ENCODE measurements at regions not wholly inside any gene's neighbourhood (a gene's known extent, or its start where the extent isn't known, plus 50 kb on each side); places are given as distances from the start of the nearest gene placed in this dataset.
"Not testable (repeated sequence)": the region's sequence is repeated elsewhere in the genome, so short reads cannot be mapped to it uniquely, and the experiment has no call there.

DNA sequence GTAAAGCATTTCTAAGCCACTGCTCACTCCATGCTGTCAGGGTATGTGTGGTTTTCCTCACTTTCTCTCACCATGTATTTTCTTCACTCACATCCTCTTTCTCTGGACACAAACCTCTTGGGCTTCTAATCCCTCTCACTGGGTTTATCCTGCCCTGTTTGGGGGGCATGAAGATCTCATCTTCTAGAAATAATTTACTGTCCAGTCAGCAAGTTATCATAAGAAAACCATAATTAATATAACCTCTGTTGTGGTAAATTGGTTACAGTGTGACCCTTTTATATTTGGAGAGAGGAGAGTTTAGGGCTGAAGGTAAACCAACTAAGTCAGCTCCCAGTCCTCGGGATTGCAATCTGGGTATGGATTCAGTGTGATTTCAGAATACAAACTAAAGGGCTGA, 213.8 kb upstream of the PROX1 start:
- DNase-seq (ENCODE audit: low spot score) (no peak), ATAC-seq (no peak)
- intact Hi-C loops (cut with DNase I), result no loop called here

GRCh38 chr1:213776969-213777368, 210.8 kb upstream of the PROX1 start:
- DNase-seq (ENCODE audit: low spot score), result no peak
- no peak for ATAC-seq
- intact Hi-C loops (cut with DNase I), result no loop called here

- intact Hi-C loops (cut with DNase I), result no loop called here
- DNase-seq (ENCODE audit: low spot score) (no peak), ATAC-seq (no peak)
These were observed 208.5 kb upstream of the PROX1 start for GRCh38 chr1:213779228-213779627.

DNA sequence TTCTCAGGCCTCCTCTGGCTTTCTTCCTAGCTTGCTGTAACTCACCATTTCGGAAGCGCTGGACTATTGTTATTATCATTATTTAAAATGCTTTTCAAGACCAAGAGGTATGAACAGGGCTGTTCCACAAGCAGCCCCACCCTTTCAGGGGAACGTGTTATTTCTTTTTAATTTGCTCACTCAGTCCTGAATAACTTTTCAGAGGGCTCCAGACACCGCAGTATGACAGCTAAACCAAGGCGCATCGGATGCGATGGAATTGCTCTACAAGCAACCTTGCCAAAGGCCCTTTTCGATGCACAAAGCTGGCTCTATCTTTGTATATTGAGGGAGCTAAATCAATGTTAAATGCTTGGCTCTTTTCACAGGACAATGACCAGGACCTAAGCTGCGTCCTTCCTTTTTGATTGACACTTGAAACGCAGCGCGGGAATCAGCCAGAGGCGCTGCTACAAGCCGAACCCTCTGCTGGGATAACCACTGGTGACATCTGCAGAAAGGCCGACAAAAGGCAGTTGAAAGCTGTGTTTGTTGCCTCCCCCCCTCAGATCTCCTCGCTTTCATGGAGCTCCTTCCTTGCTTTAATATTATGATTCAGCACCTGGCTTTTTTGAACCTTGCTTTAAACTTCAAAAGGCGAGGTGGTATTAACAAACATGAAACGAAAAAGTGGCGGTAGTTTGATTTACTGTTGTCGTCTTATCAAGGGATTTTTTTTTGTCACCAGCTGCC, 204.7 kb upstream of the PROX1 start:
- ATAC-seq, result no peak
- intact Hi-C loops (cut with DNase I), result no loop called here
- no peak for DNase-seq (ENCODE audit: low spot score)

DNA sequence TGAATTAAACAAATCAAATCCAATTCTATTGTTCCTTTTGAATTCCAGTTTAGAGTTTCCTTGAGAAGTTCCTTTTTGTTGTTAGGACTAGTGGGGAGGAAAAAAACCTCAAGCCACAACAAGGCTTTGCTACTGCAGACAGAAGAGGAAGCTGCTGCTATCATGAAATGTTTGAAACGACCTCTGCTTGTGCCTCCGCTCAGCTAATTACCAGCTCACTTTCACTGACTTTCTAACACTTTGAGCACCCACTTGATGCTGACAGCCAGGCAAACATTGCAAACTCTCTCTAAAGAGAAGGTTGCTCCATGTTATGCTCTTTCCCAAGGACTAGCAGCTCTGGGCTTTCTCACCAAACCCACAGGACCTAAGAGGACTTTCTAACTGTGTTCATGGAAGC, 203.9 kb upstream of the PROX1 start:
- DNase-seq (ENCODE audit: low spot score), result no peak
- intact Hi-C loops (cut with DNase I), result no loop called here
- ATAC-seq, result no peak

- DNase-seq (ENCODE audit: low spot score), result no peak
- no peak for ATAC-seq
- intact Hi-C loops (cut with DNase I), result no loop called here
These were observed 201.1 kb upstream of the PROX1 start for GRCh38 chr1:213786683-213787082.

DNA sequence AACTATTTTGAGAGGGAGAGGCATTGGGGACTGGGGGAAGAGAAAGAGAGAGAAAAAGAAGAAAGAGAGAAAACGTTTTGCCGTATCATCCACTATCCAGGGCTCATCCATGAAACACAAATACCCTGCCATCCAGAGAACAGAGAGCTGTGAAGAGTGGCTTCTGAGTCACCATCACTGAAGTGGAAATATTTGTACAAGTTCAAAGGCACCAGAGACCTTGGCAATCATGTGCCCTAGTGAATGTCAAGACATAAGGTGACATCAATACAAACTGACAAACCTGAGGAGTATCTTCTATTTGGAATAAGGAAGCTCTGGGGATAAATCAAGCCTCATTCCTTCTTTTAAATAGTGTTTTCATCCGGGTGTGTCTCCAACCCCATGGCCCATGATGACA, 197.2 kb upstream of the PROX1 start:
- DNase-seq (ENCODE audit: low spot score) (no peak), ATAC-seq (no peak)
- intact Hi-C loops (cut with DNase I), result no loop called here

DNA sequence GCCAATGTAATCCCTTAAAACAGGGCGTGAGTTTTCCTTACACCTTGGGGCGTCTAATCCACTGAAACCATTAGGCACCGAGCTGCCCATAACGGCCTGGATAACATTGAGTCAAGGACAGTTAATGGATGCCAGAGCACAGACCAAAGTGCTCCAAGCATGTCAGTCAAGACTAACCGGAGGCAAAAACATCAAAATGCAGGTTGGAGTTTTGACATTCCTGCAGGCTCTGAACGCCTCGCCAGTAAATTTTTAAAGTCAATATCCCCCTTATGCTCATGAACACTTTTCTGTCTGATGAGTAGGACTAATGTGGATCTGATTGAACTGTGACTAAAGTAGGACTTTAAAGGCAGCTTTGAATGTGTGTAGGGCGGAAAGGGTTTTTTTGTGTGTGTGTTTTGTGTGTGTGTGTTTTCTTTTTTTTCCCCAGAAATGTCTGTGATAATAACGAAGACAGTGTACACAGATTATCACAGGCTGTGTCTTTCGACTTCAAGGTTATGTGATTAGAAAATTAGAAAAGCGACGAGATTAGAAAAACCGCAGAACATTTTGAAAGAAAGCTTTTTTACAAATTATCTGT, 194.2 kb upstream of the PROX1 start:
- DNase-seq (ENCODE audit: low spot score), result no peak
- no peak for ATAC-seq
- intact Hi-C loops (cut with DNase I), result no loop called here

DNA sequence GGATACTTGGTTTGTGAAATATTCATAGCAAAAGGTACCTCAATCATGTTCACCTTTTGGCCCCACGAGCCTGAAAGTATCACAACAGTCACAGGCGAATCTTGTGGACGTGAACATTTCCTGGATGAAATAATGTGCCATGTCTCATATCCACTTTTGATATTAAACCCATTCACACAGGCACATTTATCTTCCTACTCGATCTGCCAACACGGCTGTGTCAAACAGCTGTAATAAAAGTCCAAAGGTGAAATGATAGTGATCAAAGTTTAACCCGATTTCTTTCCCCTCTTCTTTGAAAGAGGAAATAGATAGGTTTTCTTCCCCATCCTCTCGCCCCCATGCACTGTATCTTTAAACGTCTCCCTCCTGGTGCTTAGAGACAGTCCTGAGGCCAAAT, 191.2 kb upstream of the PROX1 start:
- DNase-seq (ENCODE audit: low spot score) (no peak), ATAC-seq (no peak)
- intact Hi-C loops (cut with DNase I), result no loop called here

- DNase-seq (ENCODE audit: low spot score); intact Hi-C loops (cut with DNase I); ATAC-seq: not testable (repeated sequence)
These were observed 179.5 kb upstream of the PROX1 start for GRCh38 chr1:213808288-213808687.

DNA sequence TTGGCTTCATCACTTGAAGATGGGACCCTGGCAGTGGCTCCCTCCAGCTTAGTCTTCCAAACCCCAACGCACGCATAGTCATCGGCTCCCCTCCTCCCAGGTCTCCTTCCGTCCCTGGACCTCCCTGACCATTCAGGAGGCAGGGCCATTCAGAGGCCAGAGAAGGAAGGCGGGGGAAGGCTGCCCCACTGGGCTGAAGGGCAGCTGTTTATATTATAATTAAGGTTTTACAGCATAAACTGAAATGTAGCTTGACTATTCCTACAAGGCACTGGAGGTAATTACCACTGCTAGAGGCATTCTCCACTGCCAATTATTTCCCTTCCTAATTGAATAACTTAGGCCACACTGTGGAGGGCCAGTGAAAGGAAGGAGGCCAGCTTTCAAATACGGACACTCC, 170.6 kb upstream of the PROX1 start:
- intact Hi-C loops (cut with DNase I), result no loop called here
- no peak for DNase-seq (ENCODE audit: low spot score)
- ATAC-seq, result no peak

GRCh38 chr1:213820362-213821149, 167.2 kb upstream of the PROX1 start:
- DNase-seq (ENCODE audit: low spot score), result no peak
- ATAC-seq, result no peak
- intact Hi-C loops (cut with DNase I), result no loop called here

DNA sequence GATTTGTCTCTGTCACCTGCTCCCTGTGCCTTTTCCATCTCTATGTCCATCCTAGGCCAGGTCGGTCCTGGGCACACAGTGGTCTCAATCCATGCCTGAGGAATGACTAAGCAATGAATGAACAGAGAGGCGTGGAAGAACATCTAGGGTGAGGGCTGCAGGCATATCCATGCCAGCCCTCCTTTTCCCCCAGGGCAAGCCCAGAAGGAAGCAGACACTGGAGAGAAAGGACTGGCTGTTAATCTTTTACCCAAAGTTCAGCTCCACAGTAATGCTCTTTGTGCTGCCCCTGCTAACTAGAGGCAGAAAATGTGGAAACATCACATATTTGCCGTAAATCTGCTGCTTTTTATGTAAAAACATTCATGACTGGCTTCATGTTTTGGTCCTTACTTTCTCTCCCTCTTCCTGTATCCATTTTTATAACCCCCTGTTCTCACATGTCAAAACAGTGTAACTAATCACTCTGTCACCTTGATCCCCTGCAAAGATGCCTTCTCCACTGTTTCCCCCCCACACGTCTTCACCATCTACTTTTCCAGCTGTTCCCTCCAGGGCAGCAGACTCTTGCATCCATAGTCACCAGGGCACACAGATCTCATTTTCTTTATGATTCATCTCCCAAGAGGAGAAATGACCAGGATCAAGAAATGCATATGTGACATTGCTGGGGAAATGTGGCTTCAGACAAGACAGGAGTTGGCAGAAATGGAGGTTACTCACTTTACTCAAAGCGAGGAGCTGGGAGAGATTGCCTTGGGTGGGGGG, 166.4 kb upstream of the PROX1 start:
- no peak for DNase-seq (ENCODE audit: low spot score)
- intact Hi-C loops (cut with DNase I), result no loop called here
- ATAC-seq, result no peak

DNA sequence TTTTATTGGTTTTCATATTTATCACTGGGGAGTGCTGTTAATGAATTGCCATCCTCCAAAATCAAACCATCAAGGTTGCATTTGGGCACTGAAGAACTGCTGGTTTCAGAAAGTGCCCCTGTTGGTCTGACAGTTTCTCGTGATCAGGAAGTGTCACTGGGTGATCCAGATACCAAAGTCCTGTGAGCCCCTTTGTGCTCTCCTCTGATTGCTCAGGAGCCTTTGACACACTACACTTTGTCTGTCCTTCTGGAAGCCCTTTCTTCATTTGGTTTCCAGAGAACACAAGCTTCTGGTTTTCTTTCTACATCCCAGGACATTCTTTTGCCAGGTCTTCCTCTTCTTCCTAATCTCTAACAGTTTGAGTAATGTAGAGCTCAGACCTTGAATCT, 165.8 kb upstream of the PROX1 start:
- intact Hi-C loops (cut with DNase I), result no loop called here
- no peak for ATAC-seq
- no peak for DNase-seq (ENCODE audit: low spot score)

- DNase-seq (ENCODE audit: low spot score) (no peak), ATAC-seq (no peak)
- intact Hi-C loops (cut with DNase I), result no loop called here
These were observed 160.9 kb upstream of the PROX1 start for GRCh38 chr1:213826891-213827290.

GRCh38 chr1:213828867-213829266, 158.9 kb upstream of the PROX1 start:
- intact Hi-C loops (cut with DNase I), result no loop called here
- ATAC-seq, result no peak
- no peak for DNase-seq (ENCODE audit: low spot score)

DNA sequence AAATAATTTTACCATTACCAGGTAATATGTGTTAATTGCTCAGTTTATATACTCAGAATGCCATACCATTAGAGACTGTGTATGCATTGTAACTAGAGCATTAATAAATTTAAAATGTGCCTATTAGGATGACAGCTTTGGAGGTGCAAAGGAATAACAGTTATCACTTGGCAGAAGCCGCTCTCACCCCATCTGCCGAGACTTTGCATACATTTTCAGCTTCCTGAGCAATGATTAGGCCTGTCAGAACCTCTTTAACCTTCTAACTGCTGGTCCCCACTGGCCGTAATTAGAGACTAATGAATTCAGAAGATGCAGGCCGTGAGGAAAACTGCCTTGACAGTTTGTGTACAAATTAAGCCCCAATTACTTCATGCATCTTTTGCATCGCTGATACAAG, 158.0 kb upstream of the PROX1 start:
- intact Hi-C loops (cut with DNase I), result no loop called here
- ATAC-seq (no peak), DNase-seq (ENCODE audit: low spot score) (no peak)

DNA sequence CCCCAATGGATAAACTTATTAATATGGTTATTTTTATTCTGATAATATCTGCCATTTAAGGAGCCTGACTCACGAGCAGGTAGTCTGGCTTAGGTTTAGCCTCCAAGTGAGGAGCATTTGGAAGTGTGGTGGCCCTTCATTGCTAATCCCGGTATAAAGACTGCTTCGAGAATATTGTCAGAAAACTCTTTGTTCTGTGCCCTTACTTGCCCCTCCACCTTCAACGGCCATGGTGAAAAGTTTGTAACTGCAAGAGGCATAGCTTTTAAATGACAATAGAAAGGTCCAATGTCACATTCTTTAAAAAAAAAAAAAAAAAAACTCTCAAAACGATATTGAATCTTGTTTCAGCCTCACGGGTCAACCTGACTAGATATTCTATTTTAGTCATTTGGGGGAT, 157.4 kb upstream of the PROX1 start:
- ATAC-seq (no peak), DNase-seq (ENCODE audit: low spot score) (no peak)
- intact Hi-C loops (cut with DNase I), result no loop called here

- DNase-seq (ENCODE audit: low spot score), result no peak
- no peak for ATAC-seq
- intact Hi-C loops (cut with DNase I), result no loop called here
These were observed 147.2 kb upstream of the PROX1 start for GRCh38 chr1:213840575-213840974.

DNA sequence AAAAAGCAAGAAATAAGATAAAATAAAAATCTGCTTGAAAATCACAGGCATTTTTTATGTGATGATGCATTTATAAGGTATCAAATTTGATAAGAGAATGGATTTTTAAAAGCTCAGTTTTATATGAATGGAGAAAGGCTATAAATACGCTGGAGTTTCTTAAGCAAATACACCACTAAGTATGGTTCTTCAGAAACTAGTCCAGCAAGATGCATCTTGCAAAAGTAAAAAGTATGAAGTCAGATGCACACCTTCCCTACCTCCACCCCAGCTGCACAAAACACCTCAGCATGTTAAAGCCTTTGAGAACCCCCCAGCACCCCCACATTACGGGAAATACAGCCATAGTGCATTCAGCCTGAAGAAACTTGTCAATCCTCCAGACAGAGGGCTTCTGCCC, 143.1 kb upstream of the PROX1 start:
- intact Hi-C loops (cut with DNase I), result no loop called here
- DNase-seq (ENCODE audit: low spot score) (no peak), ATAC-seq (no peak)
